Loucy (cell line): ENCODE measurements at regions not wholly inside any gene's neighbourhood (a gene's known extent, or its start where the extent isn't known, plus 50 kb on each side); places are given as distances from the start of the nearest gene placed in this dataset.

ENCODE experiments used
- EZH2phosphoT487 ChIP-seq: fragments of 200-600 bp; IDR thresholded peaks from 2 replicates; pipeline ENCODE4 v1.6.1; 2018; ENCODE audit warnings: antibody characterized with exemption, mild to moderate bottlenecking, moderate library complexity, borderline replicate concordance
- TF ChIP-seq, protein P1 (sequence below): fragments of 200-600 bp; sonication (generic); conservative IDR thresholded peaks from 2 replicates; pipeline ENCODE4 v1.5.1; 2014; ENCODE audit warnings: mild to moderate bottlenecking, antibody characterized with exemption, low read length

DNA sequence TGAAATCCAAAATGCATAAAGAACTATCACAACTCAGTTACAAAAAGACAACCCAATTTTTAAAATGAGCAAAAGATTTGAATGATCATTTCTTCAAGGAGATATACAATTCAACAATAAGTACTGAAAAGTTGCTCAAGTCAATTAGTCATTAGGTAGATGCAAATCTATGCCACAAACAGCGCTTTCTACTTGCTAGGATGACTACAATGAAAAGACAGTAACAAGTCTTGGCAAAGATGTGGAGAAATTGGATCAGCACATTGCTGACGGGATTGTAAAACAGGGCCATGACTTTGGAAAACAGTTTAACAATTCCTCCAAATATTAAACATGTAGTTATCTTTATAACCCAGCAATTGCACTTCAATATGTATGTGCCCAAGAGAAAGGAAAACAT lies 166.3 kb upstream of the MC4R start:
- TF ChIP-seq EZH2phosphoT487, result no peak
- TF ChIP-seq, protein P1, sequence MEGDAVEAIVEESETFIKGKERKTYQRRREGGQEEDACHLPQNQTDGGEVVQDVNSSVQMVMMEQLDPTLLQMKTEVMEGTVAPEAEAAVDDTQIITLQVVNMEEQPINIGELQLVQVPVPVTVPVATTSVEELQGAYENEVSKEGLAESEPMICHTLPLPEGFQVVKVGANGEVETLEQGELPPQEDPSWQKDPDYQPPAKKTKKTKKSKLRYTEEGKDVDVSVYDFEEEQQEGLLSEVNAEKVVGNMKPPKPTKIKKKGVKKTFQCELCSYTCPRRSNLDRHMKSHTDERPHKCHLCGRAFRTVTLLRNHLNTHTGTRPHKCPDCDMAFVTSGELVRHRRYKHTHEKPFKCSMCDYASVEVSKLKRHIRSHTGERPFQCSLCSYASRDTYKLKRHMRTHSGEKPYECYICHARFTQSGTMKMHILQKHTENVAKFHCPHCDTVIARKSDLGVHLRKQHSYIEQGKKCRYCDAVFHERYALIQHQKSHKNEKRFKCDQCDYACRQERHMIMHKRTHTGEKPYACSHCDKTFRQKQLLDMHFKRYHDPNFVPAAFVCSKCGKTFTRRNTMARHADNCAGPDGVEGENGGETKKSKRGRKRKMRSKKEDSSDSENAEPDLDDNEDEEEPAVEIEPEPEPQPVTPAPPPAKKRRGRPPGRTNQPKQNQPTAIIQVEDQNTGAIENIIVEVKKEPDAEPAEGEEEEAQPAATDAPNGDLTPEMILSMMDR, result no peak
